ENCODE measurements at regions not wholly inside any gene's neighbourhood (a gene's known extent, or its start where the extent isn't known, plus 50 kb on each side); places are given as distances from the start of the nearest gene placed in this dataset.

DNA sequence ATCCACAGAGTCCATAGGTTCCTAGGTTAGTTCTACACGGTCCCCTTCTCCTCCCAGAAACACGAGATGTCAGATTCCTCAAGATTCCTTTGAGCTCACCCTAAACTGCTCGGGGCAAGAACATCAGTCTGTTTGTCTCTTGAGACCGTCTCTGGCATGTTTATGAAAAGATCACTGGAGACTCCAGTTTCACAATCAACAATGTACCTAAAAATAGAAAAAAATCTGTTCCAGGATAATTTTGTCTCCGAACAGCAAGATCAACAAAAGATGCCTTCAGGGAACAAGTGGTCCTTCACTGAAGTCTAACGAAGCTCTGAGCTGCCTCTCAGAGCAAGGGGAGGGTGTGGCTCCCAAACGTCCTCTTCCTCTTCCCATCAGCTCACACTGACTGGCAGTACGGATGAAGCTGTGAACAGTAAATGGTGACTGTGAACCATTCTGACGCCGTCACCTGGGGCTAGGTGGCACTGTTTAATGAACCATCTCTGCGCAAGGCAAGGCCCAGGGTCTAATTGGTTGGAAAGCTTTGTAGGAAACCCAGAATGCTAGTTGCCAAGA, 156.2 kb upstream of the LYZL1 start:
- H3K4me2 ChIP-seq (replicated peaks; ENCODE audit: extremely low read depth, low read length, poor library complexity, severe bottlenecking) = no peak overlapping the region
- 66% methylated on average over 4 of the region's 11 CpGs for WGBS (ENCODE audit: insufficient coverage)

DNA sequence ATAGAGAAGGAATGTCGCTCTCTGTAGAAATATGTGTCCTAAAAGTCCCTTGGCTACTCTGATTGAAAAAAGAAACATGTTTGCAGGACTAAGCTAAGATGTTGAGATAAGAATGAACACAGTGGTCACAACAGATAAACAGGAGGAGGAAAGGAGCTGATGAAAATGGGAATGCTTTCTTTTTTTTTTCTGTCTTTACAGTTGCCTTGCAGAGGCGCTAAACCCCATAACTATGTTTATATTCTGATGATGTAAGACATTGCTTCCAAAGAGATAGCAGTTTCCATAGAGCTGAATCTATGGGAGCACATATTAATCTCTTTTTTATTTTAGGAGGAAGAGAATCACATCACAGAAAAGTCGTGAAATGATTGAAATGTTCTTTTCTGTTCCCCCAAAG, 153.5 kb upstream of the LYZL1 start:
- Histone ChIP-seq H2AFZ (ENCODE audit: insufficient read depth, low read depth, low read length, poor library complexity, severe bottlenecking) (no peak overlapping the region), H3K36me3 (replicated peaks in 1 of 2; ENCODE audit: control insufficient read depth in 1 of 2, insufficient read depth in 2 of 2, low read length in 2 of 2) (no peaks in the 10 kb centered on the region), H4K20me1 (ENCODE audit: insufficient read depth, low read length) (no peaks in the 10 kb centered on the region), H3K4me2 (replicated peaks; ENCODE audit: extremely low read depth, low read length, poor library complexity, severe bottlenecking) (no peak overlapping the region), H3K27me3 (ENCODE audit: control insufficient read depth in 2 of 2, insufficient read depth in 2 of 2, low read length in 2 of 2) (no peaks in the 10 kb centered on the region), H3K4me1 (ENCODE audit: control insufficient read depth in 1 of 2, insufficient read depth in 2 of 2, low read length in 2 of 2) (no peaks in the 10 kb centered on the region), H3K9ac (ENCODE audit: insufficient read depth, low read length, poor library complexity, severe bottlenecking) (no peak overlapping the region), H3K9me3 (replicated peaks in 1 of 2; ENCODE audit: control insufficient read depth in 1 of 2, insufficient read depth in 1 of 2, low read length in 2 of 2) (no peaks in the 10 kb centered on the region), H3K27ac (ENCODE audit: low read depth in 1 of 2, low read length in 2 of 2) (no peak overlapping the region), H3K4me3 (replicated peaks in 1 of 3; ENCODE audit: low read depth in 2 of 3, low read length in 3 of 3) (no peak overlapping the region), H3K79me2 (ENCODE audit: insufficient read depth, low read length) (no peaks in the 10 kb centered on the region)
- TF ChIP-seq, protein P1, sequence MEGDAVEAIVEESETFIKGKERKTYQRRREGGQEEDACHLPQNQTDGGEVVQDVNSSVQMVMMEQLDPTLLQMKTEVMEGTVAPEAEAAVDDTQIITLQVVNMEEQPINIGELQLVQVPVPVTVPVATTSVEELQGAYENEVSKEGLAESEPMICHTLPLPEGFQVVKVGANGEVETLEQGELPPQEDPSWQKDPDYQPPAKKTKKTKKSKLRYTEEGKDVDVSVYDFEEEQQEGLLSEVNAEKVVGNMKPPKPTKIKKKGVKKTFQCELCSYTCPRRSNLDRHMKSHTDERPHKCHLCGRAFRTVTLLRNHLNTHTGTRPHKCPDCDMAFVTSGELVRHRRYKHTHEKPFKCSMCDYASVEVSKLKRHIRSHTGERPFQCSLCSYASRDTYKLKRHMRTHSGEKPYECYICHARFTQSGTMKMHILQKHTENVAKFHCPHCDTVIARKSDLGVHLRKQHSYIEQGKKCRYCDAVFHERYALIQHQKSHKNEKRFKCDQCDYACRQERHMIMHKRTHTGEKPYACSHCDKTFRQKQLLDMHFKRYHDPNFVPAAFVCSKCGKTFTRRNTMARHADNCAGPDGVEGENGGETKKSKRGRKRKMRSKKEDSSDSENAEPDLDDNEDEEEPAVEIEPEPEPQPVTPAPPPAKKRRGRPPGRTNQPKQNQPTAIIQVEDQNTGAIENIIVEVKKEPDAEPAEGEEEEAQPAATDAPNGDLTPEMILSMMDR (IDR thresholded peaks at IDR 0.05) = no peak
- Mint-ChIP-seq H3K27ac (no peak overlapping the region), H3K4me1 (no peaks in the 10 kb centered on the region), H3K36me3 (no peaks in the 10 kb centered on the region), H3K9me3 (peaks cover 0 to 3% (median 0%) of the 10 kb centered on the region in 7 donors), H3K4me3 (no peak overlapping the region), H3K27me3 (ENCODE audit: low read depth in 3 of 3) (peaks cover 6 to 12% (median 10%) of the 10 kb centered on the region in 3 donors)
- no peak for DNase-seq
- 100% methylated on average over 1 of the region's 3 CpGs for WGBS (ENCODE audit: insufficient coverage)
- intact Hi-C loops (cut with micrococcal nuclease) = no loop called here

More for the DNA sequence above, 156.2 kb upstream of the LYZL1 start:
- no peaks in the 10 kb centered on the region for H3K36me3 Mint-ChIP-seq
- no peaks in the 10 kb centered on the region for H3K27me3 ChIP-seq (ENCODE audit: control insufficient read depth in 2 of 2, insufficient read depth in 2 of 2, low read length in 2 of 2)
- TF ChIP-seq, protein P1 (IDR thresholded peaks at IDR 0.05) = no peak
- no peak overlapping the region for H3K4me3 Mint-ChIP-seq
- H3K27ac ChIP-seq (ENCODE audit: low read depth in 1 of 2, low read length in 2 of 2) = no peak overlapping the region
- peaks cover 0 to 3% (median 0%) of the 10 kb centered on the region in 7 donors for H3K9me3 Mint-ChIP-seq
- no peak for DNase-seq
- H3K27me3 Mint-ChIP-seq (ENCODE audit: low read depth in 3 of 3) = peaks cover 8 to 20% (median 13%) of the 10 kb centered on the region in 3 donors
- H2AFZ ChIP-seq (ENCODE audit: insufficient read depth, low read depth, low read length, poor library complexity, severe bottlenecking) = no peak overlapping the region
- H3K4me1 Mint-ChIP-seq = no peaks in the 10 kb centered on the region
- H3K9ac ChIP-seq (ENCODE audit: insufficient read depth, low read length, poor library complexity, severe bottlenecking) = no peak overlapping the region
- intact Hi-C loops (cut with micrococcal nuclease) = no loop called here
- no peak overlapping the region for H3K27ac Mint-ChIP-seq
- no peaks in the 10 kb centered on the region for H3K79me2 ChIP-seq (ENCODE audit: insufficient read depth, low read length)
- no peaks in the 10 kb centered on the region for H3K4me1 ChIP-seq (ENCODE audit: control insufficient read depth in 1 of 2, insufficient read depth in 2 of 2, low read length in 2 of 2)
- no peaks in the 10 kb centered on the region for H3K36me3 ChIP-seq (replicated peaks in 1 of 2; ENCODE audit: control insufficient read depth in 1 of 2, insufficient read depth in 2 of 2, low read length in 2 of 2)
- H4K20me1 ChIP-seq (ENCODE audit: insufficient read depth, low read length) = no peaks in the 10 kb centered on the region
- H3K9me3 ChIP-seq (replicated peaks in 1 of 2; ENCODE audit: control insufficient read depth in 1 of 2, insufficient read depth in 1 of 2, low read length in 2 of 2) = no peaks in the 10 kb centered on the region
- H3K4me3 ChIP-seq (replicated peaks in 1 of 3; ENCODE audit: low read depth in 2 of 3, low read length in 3 of 3) = no peak overlapping the region
